ENCODE measurements at regions not wholly inside any gene's neighbourhood (a gene's known extent, or its start where the extent isn't known, plus 50 kb on each side); places are given as distances from the start of the nearest gene placed in this dataset.

GRCh38 chr9:21533597-21533996 lies 51.5 kb upstream of the IFNE start:
- TF ChIP-seq CTCF (IDR thresholded peaks at IDR 0.05) (no peak), POLR2A (IDR thresholded peaks at IDR 0.05) (no peak)
